T-cell (primary cell): ENCODE measurements at regions not wholly inside any gene's neighbourhood (a gene's known extent, or its start where the extent isn't known, plus 50 kb on each side); places are given as distances from the start of the nearest gene placed in this dataset.

Source experiments
- ATAC-seq, 4 experiments: fragments of 200-7000 bp in 3 of 4; fragments of 150-1000 bp in 1 of 4; cut with Tn5 transposase; replicated peaks in 1 of 4; 1 replicate in 3 of 4; 2 replicates in 1 of 4; pipeline ENCODE4 v1.10.0; 2021; ENCODE audit warnings: moderate library complexity in 3 of 4, mild to moderate bottlenecking in 2 of 4, moderate number of reproducible peaks in 1 of 4
- CTCF ChIA-PET, 2 donors: fragments of 300-600 bp; sonication (Branson Sonifier 250); formaldehyde crosslinking; loops; one replicate each; lab custom pipeline; 2022; ENCODE audit warnings: antibody characterized with exemption in 2 of 2; lab: Charles Lee
- POLR2A ChIA-PET, 2 donors: fragments of 300-600 bp; sonication (Branson Sonifier 250); formaldehyde crosslinking; loops; one replicate each; lab custom pipeline; 2022; ENCODE audit warnings: antibody characterized with exemption in 2 of 2; lab: Charles Lee
- DNase-seq, 35 experiments: peaks; one replicate each; pipeline versions ENCODE4 v3.0.0 to v3.0.0-alpha.2; 2013 to 2023
- H3K27ac ChIP-seq: one replicate; pipeline ENCODE4 v1.5.1; 2013; ENCODE audit warnings: low read length
- H3K27me3 ChIP-seq, 2 experiments: replicated peaks in 1 of 2; 1 replicate in 1 of 2; 2 replicates in 1 of 2; pipeline versions ENCODE4 v1.6.1 to v1.7.0; 2013; ENCODE audit warnings: low read length in 1 of 2, mixed read lengths in 1 of 2; ENCODE audit not compliant: control insufficient read depth in 2 of 2, insufficient read depth in 2 of 2; ENCODE audit errors: extremely low read depth in 1 of 2
- H3K36me3 ChIP-seq, 2 donors: 1 replicate in 1 of 2; 2 replicates in 1 of 2; pipeline versions ENCODE4 v1.6.1 to v1.7.0; 2013; ENCODE audit warnings: low read length in 1 of 2; ENCODE audit not compliant: control insufficient read depth in 2 of 2, insufficient read depth in 1 of 2; ENCODE audit errors: extremely low read depth in 1 of 2
- H3K4me1 ChIP-seq, 2 experiments: 1 replicate in 1 of 2; 2 replicates in 1 of 2; pipeline versions ENCODE4 v1.6.1 to v1.7.0; 2013; ENCODE audit warnings: low read length in 2 of 2, mixed read lengths in 1 of 2; ENCODE audit not compliant: insufficient read depth in 2 of 2, control insufficient read depth in 1 of 2; ENCODE audit errors: extremely low read depth in 1 of 2
- H3K4me3 ChIP-seq, 2 donors: 1 replicate in 1 of 2; 2 replicates in 1 of 2; pipeline versions ENCODE4 v1.5.1 to v1.7.0; 2013; ENCODE audit warnings: mild to moderate bottlenecking in 2 of 2, low read length in 1 of 2, moderate library complexity in 1 of 2; ENCODE audit not compliant: control insufficient read depth in 1 of 2; ENCODE audit errors: extremely low read depth in 1 of 2
- H3K9me3 ChIP-seq: 2 replicates; pipeline ENCODE4 v1.7.0; 2013
- H3K27ac Mint-ChIP-seq, 2 donors: one replicate each; pipeline ENCODE4 v1.8.0; 2020 to 2021; ENCODE audit warnings: mild to moderate bottlenecking in 2 of 2, mixed read lengths in 2 of 2
- H3K27me3 Mint-ChIP-seq, 2 donors: one replicate each; pipeline ENCODE4 v1.8.0; 2021 to 2022; ENCODE audit warnings: mixed read lengths in 2 of 2
- H3K36me3 Mint-ChIP-seq: one replicate; pipeline ENCODE4 v1.8.0; 2021; ENCODE audit warnings: mixed read lengths
- H3K4me1 Mint-ChIP-seq, 3 donors: one replicate each; pipeline ENCODE4 v1.8.0; 2020 to 2022; ENCODE audit warnings: mixed read lengths in 3 of 3, mild to moderate bottlenecking in 1 of 3
- H3K4me3 Mint-ChIP-seq, 3 donors: one replicate each; pipeline ENCODE4 v1.8.0; 2020 to 2022; ENCODE audit warnings: mild to moderate bottlenecking in 3 of 3, mixed read lengths in 3 of 3, moderate library complexity in 3 of 3
- H3K9me3 Mint-ChIP-seq, 3 donors: one replicate each; pipeline ENCODE4 v1.8.0; 2020 to 2022; ENCODE audit warnings: mixed read lengths in 3 of 3
- WGBS: methylation state at CpG from one replicate; pipeline ENCODE4 v1.1.5; 2013; ENCODE audit warnings: missing lambda C conversion rate; ENCODE audit not compliant: insufficient coverage; 5-methylcytosine and 5-hydroxymethylcytosine counted together

- H3K36me3 Mint-ChIP-seq: no peaks in the 10 kb centered on the region
- POLR2A ChIA-PET: no interaction called here
- no peak for ATAC-seq
- Histone ChIP-seq H3K4me1 (no peaks in the 10 kb centered on the region), H3K4me3 (no peak overlapping the region), H3K9me3 (no peaks in the 10 kb centered on the region), H3K27me3 (peaks cover 0 to 6% of the 10 kb centered on the region in 2 experiments), H3K36me3 (no peaks in the 10 kb centered on the region), H3K27ac (no peak overlapping the region)
- CTCF ChIA-PET: no interaction called here
- no peaks in the 10 kb centered on the region for H3K9me3 Mint-ChIP-seq
- WGBS: 85% methylated on average over 39 of the region's 41 CpGs
- H3K27me3 Mint-ChIP-seq: no peaks in the 10 kb centered on the region
- DNase-seq: no peak
- H3K27ac Mint-ChIP-seq: no peak overlapping the region
- no peaks in the 10 kb centered on the region for H3K4me1 Mint-ChIP-seq
- H3K4me3 Mint-ChIP-seq: no peak overlapping the region
Observed at GRCh38 chr12:34208331-34209258, 186.3 kb downstream of the ALG10 start.

GRCh38 chr12:34209259-34209835 is 187.1 kb downstream of the ALG10 start:
- Histone ChIP-seq H3K27me3 (peaks cover 0 to 6% of the 10 kb centered on the region in 2 experiments), H3K9me3 (no peaks in the 10 kb centered on the region), H3K4me1 (no peaks in the 10 kb centered on the region), H3K4me3 (no peak overlapping the region), H3K27ac (no peak overlapping the region), H3K36me3 (no peaks in the 10 kb centered on the region)
- Mint-ChIP-seq H3K27me3 (no peaks in the 10 kb centered on the region), H3K9me3 (no peaks in the 10 kb centered on the region), H3K4me1 (no peaks in the 10 kb centered on the region), H3K36me3 (no peaks in the 10 kb centered on the region), H3K27ac (no peak overlapping the region), H3K4me3 (no peak overlapping the region)
- ChIA-PET CTCF (no interaction called here), POLR2A (no interaction called here)
- ATAC-seq (no peak), DNase-seq (no peak)
- WGBS: 85% methylated on average over 22 of the region's 22 CpGs

GRCh38 chr12:34210183-34210582 is 187.9 kb downstream of the ALG10 start:
- POLR2A ChIA-PET: no interaction called here

GRCh38 chr12:34210689-34211530 is 188.6 kb downstream of the ALG10 start:
- Histone ChIP-seq H3K4me3 (no peak overlapping the region), H3K36me3 (no peaks in the 10 kb centered on the region), H3K27me3 (peaks cover 0 to 6% of the 10 kb centered on the region in 2 experiments), H3K9me3 (no peaks in the 10 kb centered on the region), H3K27ac (no peak overlapping the region), H3K4me1 (no peaks in the 10 kb centered on the region)
- Mint-ChIP-seq H3K4me3 (no peak overlapping the region), H3K4me1 (no peaks in the 10 kb centered on the region), H3K9me3 (no peaks in the 10 kb centered on the region), H3K27me3 (no peaks in the 10 kb centered on the region), H3K27ac (no peak overlapping the region), H3K36me3 (no peaks in the 10 kb centered on the region)
- POLR2A ChIA-PET: no interaction called here
- no peak for ATAC-seq
- WGBS: 91% methylated on average over 31 of the region's 35 CpGs
- CTCF ChIA-PET: no interaction called here
- no peak for DNase-seq

More at GRCh38 chr12:34210183-34210582, 187.9 kb downstream of the ALG10 start:
- H3K4me3 Mint-ChIP-seq: no peak overlapping the region
- H3K36me3 ChIP-seq: no peaks in the 10 kb centered on the region
- no peaks in the 10 kb centered on the region for H3K4me1 Mint-ChIP-seq
- no peaks in the 10 kb centered on the region for H3K4me1 ChIP-seq
- no peak overlapping the region for H3K27ac ChIP-seq
- H3K36me3 Mint-ChIP-seq: no peaks in the 10 kb centered on the region
- no peak for DNase-seq
- H3K4me3 ChIP-seq: no peak overlapping the region
- no peaks in the 10 kb centered on the region for H3K27me3 Mint-ChIP-seq
- peaks cover 0 to 6% of the 10 kb centered on the region in 2 experiments for H3K27me3 ChIP-seq
- CTCF ChIA-PET: no interaction called here
- no peaks in the 10 kb centered on the region for H3K9me3 ChIP-seq
- peak overlapping the region in 1 of 2 donors; percentile 28 for H3K27ac Mint-ChIP-seq
- no peaks in the 10 kb centered on the region for H3K9me3 Mint-ChIP-seq
- ATAC-seq: no peak
- WGBS: 74% methylated on average over 12 of the region's 14 CpGs

GRCh38 chr12:34212651-34213050 is 190.4 kb downstream of the ALG10 start:
- Histone ChIP-seq H3K9me3 (no peaks in the 10 kb centered on the region), H3K27me3 (peaks cover 0 to 6% of the 10 kb centered on the region in 2 experiments), H3K36me3 (no peaks in the 10 kb centered on the region), H3K4me3 (no peak overlapping the region), H3K4me1 (no peaks in the 10 kb centered on the region), H3K27ac (no peak overlapping the region)
- H3K36me3 Mint-ChIP-seq: no peaks in the 10 kb centered on the region
- whole genome bisulfite sequencing: 80% methylated on average over 6 of the region's 6 CpGs
- no peaks in the 10 kb centered on the region for H3K9me3 Mint-ChIP-seq
- peaks cover 0 to 6% (median 4%) of the 10 kb centered on the region in 3 donors for H3K4me1 Mint-ChIP-seq
- no peak for ATAC-seq
- POLR2A ChIA-PET: no interaction called here
- no peaks in the 10 kb centered on the region for H3K27me3 Mint-ChIP-seq
- no peak for DNase-seq
- CTCF ChIA-PET: no interaction called here
- no peak overlapping the region for H3K27ac Mint-ChIP-seq
- H3K4me3 Mint-ChIP-seq: no peak overlapping the region

GRCh38 chr12:34214011-34214410 is 191.7 kb downstream of the ALG10 start:
- WGBS: 96% methylated on average over 7 of the region's 9 CpGs
- ATAC-seq: no peak
- CTCF ChIA-PET: interaction anchor here in 1 of 2 donors (0.8 kb wide), 1 partner anchor 91 kb away, joined by 3 read pairs; no protein-coding TSS in a partner anchor

More at GRCh38 chr12:34214011-34214410, 191.7 kb downstream of the ALG10 start:
- Histone ChIP-seq H3K27ac (no peak overlapping the region), H3K9me3 (no peaks in the 10 kb centered on the region), H3K36me3 (no peaks in the 10 kb centered on the region), H3K4me3 (no peak overlapping the region), H3K27me3 (peaks cover 0 to 12% of the 10 kb centered on the region in 2 experiments), H3K4me1 (peaks cover 0 to 9% of the 10 kb centered on the region in 2 experiments)
- no peak overlapping the region for H3K4me3 Mint-ChIP-seq
- no peak for DNase-seq
- peaks cover 4 to 8% of the 10 kb centered on the region in 2 donors for H3K27me3 Mint-ChIP-seq
- no peaks in the 10 kb centered on the region for H3K36me3 Mint-ChIP-seq
- H3K4me1 Mint-ChIP-seq: peaks cover 8 to 17% (median 13%) of the 10 kb centered on the region in 3 donors
- POLR2A ChIA-PET: no interaction called here
- no peak overlapping the region for H3K27ac Mint-ChIP-seq
- H3K9me3 Mint-ChIP-seq: no peaks in the 10 kb centered on the region
